ENCODE measurements at regions not wholly inside any gene's neighbourhood (a gene's known extent, or its start where the extent isn't known, plus 50 kb on each side); places are given as distances from the start of the nearest gene placed in this dataset.

GRCh38 chr6:9360881-9361280 is 925.5 kb upstream of the SLC35B3 start:
- no peaks in the 10 kb centered on the region for H3K27me3 ChIP-seq
- H3K4me3 ChIP-seq = no peak overlapping the region
- no peak for TF ChIP-seq POLR2AphosphoS5 (IDR thresholded peaks at IDR 0.05; ENCODE audit: insufficient read depth in 1 of 2, low read depth in 1 of 2)
- no peak for TF ChIP-seq CTCF (IDR thresholded peaks at IDR 0.05)
- no peak for TF ChIP-seq POLR2A (IDR thresholded peaks at IDR 0.05)
- DNase-seq (ENCODE audit: extremely low spot score in 2 of 2) = no peak
- H3K36me3 ChIP-seq = no peaks in the 10 kb centered on the region
- H3K27ac ChIP-seq = no peak overlapping the region
- H3K9me3 ChIP-seq = no peaks in the 10 kb centered on the region
- H3K4me1 ChIP-seq = no peaks in the 10 kb centered on the region
- intact Hi-C loops (cut with DNase I) = no loop called here

- no peak for DNase-seq (ENCODE audit: extremely low spot score in 2 of 2)
- TF ChIP-seq POLR2A (IDR thresholded peaks at IDR 0.05) = no peak
- TF ChIP-seq CTCF (IDR thresholded peaks at IDR 0.05) = no peak
- no peak for TF ChIP-seq POLR2AphosphoS5 (IDR thresholded peaks at IDR 0.05; ENCODE audit: insufficient read depth in 1 of 2, low read depth in 1 of 2)
- Histone ChIP-seq H3K27me3 (no peaks in the 10 kb centered on the region), H3K9me3 (no peaks in the 10 kb centered on the region), H3K36me3 (no peaks in the 10 kb centered on the region), H3K27ac (no peak overlapping the region), H3K4me1 (no peaks in the 10 kb centered on the region), H3K4me3 (no peak overlapping the region)
- intact Hi-C loops (cut with DNase I) = no loop called here
Observed at GRCh38 chr6:9347608-9348007, 912.3 kb upstream of the SLC35B3 start.

- intact Hi-C loops (cut with DNase I) = no loop called here
- no peak overlapping the region for H3K4me3 ChIP-seq
- no peaks in the 10 kb centered on the region for H3K36me3 ChIP-seq
- DNase-seq (ENCODE audit: extremely low spot score in 2 of 2) = no peak
- no peak overlapping the region for H3K27ac ChIP-seq
- no peaks in the 10 kb centered on the region for H3K9me3 ChIP-seq
- TF ChIP-seq CTCF (IDR thresholded peaks at IDR 0.05) (no peak), POLR2AphosphoS5 (IDR thresholded peaks at IDR 0.05; ENCODE audit: insufficient read depth in 1 of 2, low read depth in 1 of 2) (no peak), POLR2A (IDR thresholded peaks at IDR 0.05) (no peak)
- H3K4me1 ChIP-seq = no peaks in the 10 kb centered on the region
- no peaks in the 10 kb centered on the region for H3K27me3 ChIP-seq
Observed at GRCh38 chr6:9346923-9347322, 911.6 kb upstream of the SLC35B3 start.

GRCh38 chr6:9335431-9335830 is 900.1 kb upstream of the SLC35B3 start:
- intact Hi-C loops (cut with DNase I) = no loop called here
- TF ChIP-seq POLR2A (IDR thresholded peaks at IDR 0.05) (no peak), POLR2AphosphoS5 (IDR thresholded peaks at IDR 0.05; ENCODE audit: insufficient read depth in 1 of 2, low read depth in 1 of 2) (no peak), CTCF (IDR thresholded peaks at IDR 0.05) (no peak)
- H3K4me1 ChIP-seq = no peaks in the 10 kb centered on the region

GRCh38 chr6:9334979-9335378 is 899.6 kb upstream of the SLC35B3 start:
- Histone ChIP-seq H3K27ac (no peak overlapping the region), H3K4me1 (no peaks in the 10 kb centered on the region), H3K9me3 (no peaks in the 10 kb centered on the region), H3K4me3 (no peak overlapping the region), H3K36me3 (no peaks in the 10 kb centered on the region), H3K27me3 (no peaks in the 10 kb centered on the region)
- intact Hi-C loops (cut with DNase I) = no loop called here
- no peak for TF ChIP-seq CTCF (IDR thresholded peaks at IDR 0.05)
- TF ChIP-seq POLR2AphosphoS5 (IDR thresholded peaks at IDR 0.05; ENCODE audit: insufficient read depth in 1 of 2, low read depth in 1 of 2) = no peak
- no peak for TF ChIP-seq POLR2A (IDR thresholded peaks at IDR 0.05)
- no peak for DNase-seq (ENCODE audit: extremely low spot score in 2 of 2)

More at GRCh38 chr6:9335431-9335830, 900.1 kb upstream of the SLC35B3 start:
- no peaks in the 10 kb centered on the region for H3K36me3 ChIP-seq
- DNase-seq (ENCODE audit: extremely low spot score in 2 of 2) = no peak
- H3K9me3 ChIP-seq = no peaks in the 10 kb centered on the region
- H3K27me3 ChIP-seq = no peaks in the 10 kb centered on the region
- H3K4me3 ChIP-seq = no peak overlapping the region
- H3K27ac ChIP-seq = no peak overlapping the region

All from vagina (tissue), 2 donors.